ENCODE measurements at regions not wholly inside any gene's neighbourhood (a gene's known extent, or its start where the extent isn't known, plus 50 kb on each side); places are given as distances from the start of the nearest gene placed in this dataset.

DNA sequence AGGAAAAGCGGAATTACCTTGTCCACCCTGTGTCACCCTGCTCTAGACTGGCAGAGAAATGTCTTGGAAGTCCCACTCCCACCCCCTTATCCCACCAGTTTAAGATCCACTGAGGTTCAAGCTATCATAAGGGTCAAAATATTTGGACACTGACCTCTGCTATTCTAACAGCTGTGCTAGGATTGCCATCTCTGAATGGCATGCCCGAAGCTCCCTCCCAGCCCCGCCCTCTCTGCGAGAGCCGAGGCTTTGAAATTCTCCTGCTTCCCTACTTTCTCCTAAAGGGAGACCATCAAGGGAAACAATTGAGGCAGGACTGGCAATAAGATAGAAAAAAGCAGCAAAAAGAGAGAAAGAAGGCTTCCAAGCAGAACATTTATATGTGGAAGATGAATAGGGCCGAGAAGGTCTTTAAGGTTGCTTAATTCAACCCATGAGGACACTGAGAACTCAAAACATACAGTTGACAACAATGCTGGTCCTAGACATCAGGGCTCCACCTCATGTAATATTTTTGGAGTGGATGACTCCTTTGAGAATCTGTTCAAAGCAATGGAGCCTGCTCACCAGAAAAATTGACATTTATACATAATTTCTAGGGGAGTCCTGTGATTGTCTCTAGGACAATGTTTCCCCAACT, 338.7 kb upstream of the F9 start:
- Histone ChIP-seq H3K4me1 (replicated peaks in 1 of 2; ENCODE audit: control insufficient read depth in 2 of 2, insufficient read depth in 2 of 2, low read length in 2 of 2) (peaks cover 5 to 8% of the 10 kb centered on the region in 2 experiments; a peak in 4 of 5 replicates), H2AFZ (ENCODE audit: low read depth, low read length) (no peak overlapping the region), H3K9me3 (replicated peaks; ENCODE audit: control insufficient read depth, insufficient read depth, low read depth, low read length) (no peaks in the 10 kb centered on the region), H4K20me1 (replicated peaks; ENCODE audit: control insufficient read depth, insufficient read depth, low read length) (no peaks in the 10 kb centered on the region), H3K27me3 (ENCODE audit: control insufficient read depth in 2 of 2, insufficient read depth in 2 of 2, low read length in 2 of 2) (no peaks in the 10 kb centered on the region), H3K36me3 (ENCODE audit: control insufficient read depth, insufficient read depth, low read length) (peaks cover 8% of the 10 kb centered on the region), H3K79me2 (ENCODE audit: control insufficient read depth, insufficient read depth, low read length) (no peaks in the 10 kb centered on the region; the same call in 2 of the 3 replicates), H3K9ac (ENCODE audit: insufficient read depth in 1 of 2, low read depth in 2 of 2, low read length in 2 of 2) (no peak overlapping the region), H3K27ac (ENCODE audit: extremely low read depth, low read depth, low read length) (no peak overlapping the region), H3K4me2 (ENCODE audit: insufficient read depth, low read length) (no peak overlapping the region), H3K4me3 (no peak overlapping the region), H3K9me1 (ENCODE audit: control insufficient read depth, insufficient read depth, low read length) (no peaks in the 10 kb centered on the region)
- DNase-seq (ENCODE audit: extremely low read depth in 1 of 4, low spot score in 3 of 4), result no peak
- WGBS (ENCODE audit: insufficient coverage, low coverage, missing lambda C conversion rate), result 47% methylated on average over 5 of the region's 6 CpGs
- no TSS peak for BruUV-seq (replicated peaks)
- CTCF ChIA-PET (ENCODE audit: low intra/inter-chr PET ratio), result no interaction called here
- no peak for ATAC-seq
- FAIRE-seq, result no peak
- intact Hi-C loops (cut with micrococcal nuclease), result no loop called here
- in situ Hi-C loops (cut with MboI), result no loop called here
- POLR2A ChIA-PET, result interaction anchor here (0.6 to 1.2 kb wide), 3 partner anchors 9 to 13 kb away, joined by 3 to 4 read pairs (median 4); no protein-coding TSS in a partner anchor
- TF ChIP-seq ZNF174 (CRISPR knock-in tag; IDR thresholded peaks at IDR 0.05), result no peak
- TF ChIP-seq, protein P1, sequence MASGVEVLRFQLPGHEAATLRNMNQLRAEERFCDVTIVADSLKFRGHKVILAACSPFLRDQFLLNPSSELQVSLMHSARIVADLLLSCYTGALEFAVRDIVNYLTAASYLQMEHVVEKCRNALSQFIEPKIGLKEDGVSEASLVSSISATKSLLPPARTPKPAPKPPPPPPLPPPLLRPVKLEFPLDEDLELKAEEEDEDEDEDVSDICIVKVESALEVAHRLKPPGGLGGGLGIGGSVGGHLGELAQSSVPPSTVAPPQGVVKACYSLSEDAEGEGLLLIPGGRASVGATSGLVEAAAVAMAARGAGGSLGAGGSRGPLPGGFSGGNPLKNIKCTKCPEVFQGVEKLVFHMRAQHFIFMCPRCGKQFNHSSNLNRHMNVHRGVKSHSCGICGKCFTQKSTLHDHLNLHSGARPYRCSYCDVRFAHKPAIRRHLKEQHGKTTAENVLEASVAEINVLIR (CRISPR knock-in tag; IDR thresholded peaks at IDR 0.05), result no peak
- TF ChIP-seq, protein P2, sequence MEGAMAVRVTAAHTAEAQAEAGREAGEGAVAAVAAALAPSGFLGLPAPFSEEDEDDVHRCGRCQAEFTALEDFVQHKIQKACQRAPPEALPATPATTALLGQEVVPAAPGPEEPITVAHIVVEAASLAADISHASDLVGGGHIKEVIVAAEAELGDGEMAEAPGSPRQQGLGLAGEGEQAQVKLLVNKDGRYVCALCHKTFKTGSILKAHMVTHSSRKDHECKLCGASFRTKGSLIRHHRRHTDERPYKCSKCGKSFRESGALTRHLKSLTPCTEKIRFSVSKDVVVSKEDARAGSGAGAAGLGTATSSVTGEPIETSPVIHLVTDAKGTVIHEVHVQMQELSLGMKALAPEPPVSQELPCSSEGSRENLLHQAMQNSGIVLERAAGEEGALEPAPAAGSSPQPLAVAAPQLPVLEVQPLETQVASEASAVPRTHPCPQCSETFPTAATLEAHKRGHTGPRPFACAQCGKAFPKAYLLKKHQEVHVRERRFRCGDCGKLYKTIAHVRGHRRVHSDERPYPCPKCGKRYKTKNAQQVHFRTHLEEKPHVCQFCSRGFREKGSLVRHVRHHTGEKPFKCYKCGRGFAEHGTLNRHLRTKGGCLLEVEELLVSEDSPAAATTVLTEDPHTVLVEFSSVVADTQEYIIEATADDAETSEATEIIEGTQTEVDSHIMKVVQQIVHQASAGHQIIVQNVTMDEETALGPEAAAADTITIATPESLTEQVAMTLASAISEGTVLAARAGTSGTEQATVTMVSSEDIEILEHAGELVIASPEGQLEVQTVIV (CRISPR knock-in tag; IDR thresholded peaks at IDR 0.05; ENCODE audit: borderline replicate concordance), result no peak
- TF ChIP-seq EP400 (IDR thresholded peaks at IDR 0.05), result no peak
- TF ChIP-seq HMG20B (CRISPR knock-in tag; IDR thresholded peaks at IDR 0.05), result no peak
- TF ChIP-seq, protein P3, sequence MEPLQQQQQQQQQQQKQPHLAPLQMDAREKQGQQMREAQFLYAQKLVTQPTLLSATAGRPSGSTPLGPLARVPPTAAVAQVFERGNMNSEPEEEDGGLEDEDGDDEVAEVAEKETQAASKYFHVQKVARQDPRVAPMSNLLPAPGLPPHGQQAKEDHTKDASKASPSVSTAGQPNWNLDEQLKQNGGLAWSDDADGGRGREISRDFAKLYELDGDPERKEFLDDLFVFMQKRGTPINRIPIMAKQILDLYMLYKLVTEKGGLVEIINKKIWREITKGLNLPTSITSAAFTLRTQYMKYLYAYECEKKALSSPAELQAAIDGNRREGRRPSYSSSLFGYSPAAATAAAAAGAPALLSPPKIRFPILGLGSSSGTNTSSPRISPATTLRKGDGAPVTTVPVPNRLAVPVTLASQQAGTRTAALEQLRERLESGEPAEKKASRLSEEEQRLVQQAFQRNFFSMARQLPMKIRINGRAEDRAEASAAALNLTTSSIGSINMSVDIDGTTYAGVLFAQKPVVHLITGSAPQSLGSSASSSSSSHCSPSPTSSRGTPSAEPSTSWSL (CRISPR knock-in tag; IDR thresholded peaks at IDR 0.05; ENCODE audit: borderline replicate concordance), result no peak
- TF ChIP-seq, protein P4, sequence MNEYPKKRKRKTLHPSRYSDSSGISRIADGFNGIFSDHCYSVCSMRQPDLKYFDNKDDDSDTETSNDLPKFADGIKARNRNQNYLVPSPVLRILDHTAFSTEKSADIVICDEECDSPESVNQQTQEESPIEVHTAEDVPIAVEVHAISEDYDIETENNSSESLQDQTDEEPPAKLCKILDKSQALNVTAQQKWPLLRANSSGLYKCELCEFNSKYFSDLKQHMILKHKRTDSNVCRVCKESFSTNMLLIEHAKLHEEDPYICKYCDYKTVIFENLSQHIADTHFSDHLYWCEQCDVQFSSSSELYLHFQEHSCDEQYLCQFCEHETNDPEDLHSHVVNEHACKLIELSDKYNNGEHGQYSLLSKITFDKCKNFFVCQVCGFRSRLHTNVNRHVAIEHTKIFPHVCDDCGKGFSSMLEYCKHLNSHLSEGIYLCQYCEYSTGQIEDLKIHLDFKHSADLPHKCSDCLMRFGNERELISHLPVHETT (CRISPR knock-in tag; conservative IDR thresholded peaks at IDR 0.05 in 1 of 2, IDR thresholded peaks at IDR 0.05 in 1 of 2), result no peak
- TF ChIP-seq JUN (IDR thresholded peaks at IDR 0.05; ENCODE audit: borderline replicate concordance, low read depth, low read length), result no peak
- no peak for TF ChIP-seq JUN (CRISPR knock-in tag; IDR thresholded peaks at IDR 0.05; ENCODE audit: borderline replicate concordance)
- TF ChIP-seq ZNF124 (CRISPR knock-in tag; IDR thresholded peaks at IDR 0.05), result no peak
- no peak for TF ChIP-seq SMARCE1 (IDR thresholded peaks at IDR 0.05)
- no peak for TF ChIP-seq ZNF707 (CRISPR knock-in tag; conservative IDR thresholded peaks at IDR 0.05)
- no peak for TF ChIP-seq HIVEP1 (CRISPR knock-in tag; IDR thresholded peaks at IDR 0.05)
- TF ChIP-seq SMARCC2 (IDR thresholded peaks at IDR 0.05; ENCODE audit: low read depth), result no peak
- no peak for TF ChIP-seq ZKSCAN1 (IDR thresholded peaks at IDR 0.05; ENCODE audit: low read depth, low read length)
- no peak for TF ChIP-seq ILK (tag; IDR thresholded peaks at IDR 0.05; ENCODE audit: borderline replicate concordance, low read depth)
